Spleen (tissue), 11 donors: ENCODE measurements at regions not wholly inside any gene's neighbourhood (a gene's known extent, or its start where the extent isn't known, plus 50 kb on each side); places are given as distances from the start of the nearest gene placed in this dataset.

Source experiments
- DNase-seq: peaks from one replicate; pipeline ENCODE4 v3.0.0-alpha.2; 2020
- H3K27ac ChIP-seq, 8 donors: fragments of 200-600 bp; sonication (generic) in 7 of 8; 1 replicate in 4 of 8; 2 replicates in 4 of 8; pipeline versions ENCODE4 v1.5.0 to v1.8.0; 2016 to 2021; ENCODE audit warnings: inconsistent platforms in 4 of 8, mild to moderate bottlenecking in 4 of 8, moderate library complexity in 1 of 8
- H3K27me3 ChIP-seq, 7 donors: fragments of 200-600 bp; sonication (generic) in 6 of 7; replicated peaks in 1 of 7; 1 replicate in 4 of 7; 2 replicates in 3 of 7; pipeline versions ENCODE4 v1.5.0 to v1.8.0; 2016 to 2021; ENCODE audit warnings: inconsistent platforms in 3 of 7, mild to moderate bottlenecking in 1 of 7
- H3K36me3 ChIP-seq, 6 donors: fragments of 200-600 bp; sonication (generic) in 5 of 6; 1 replicate in 4 of 6; 2 replicates in 2 of 6; pipeline versions ENCODE4 v1.5.0 to v1.8.0; 2016 to 2021; ENCODE audit warnings: inconsistent platforms in 2 of 6
- H3K4me1 ChIP-seq, 6 donors: fragments of 200-600 bp; sonication (generic) in 5 of 6; 1 replicate in 3 of 6; 2 replicates in 3 of 6; pipeline versions ENCODE4 v1.5.0 to v1.8.0; 2016 to 2021; ENCODE audit warnings: inconsistent platforms in 3 of 6
- H3K4me3 ChIP-seq, 8 donors: fragments of 200-600 bp; sonication (generic) in 7 of 8; 1 replicate in 4 of 8; 2 replicates in 4 of 8; pipeline versions ENCODE4 v1.5.0 to v1.8.0; 2016 to 2021; ENCODE audit warnings: inconsistent platforms in 4 of 8, mild to moderate bottlenecking in 4 of 8, moderate library complexity in 2 of 8
- H3K9me3 ChIP-seq, 8 donors: fragments of 200-600 bp; sonication (generic) in 7 of 8; 1 replicate in 4 of 8; 2 replicates in 4 of 8; pipeline versions ENCODE4 v1.5.0 to v1.8.0; 2016 to 2021; ENCODE audit warnings: inconsistent platforms in 4 of 8
- CTCF ChIP-seq, 11 experiments: fragments of 200-600 bp in 7 of 11; fragments of 450-650 bp in 4 of 11; sonication (generic) in 4 of 11; IDR thresholded peaks in 8 of 11; conservative IDR thresholded peaks in 3 of 11; 1 replicate in 7 of 11; 2 replicates in 4 of 11; pipeline versions ENCODE4 v1.4.0 to v1.8.0; 2016 to 2021; ENCODE audit warnings: antibody characterized with exemption in 11 of 11, inconsistent platforms in 4 of 11, mild to moderate bottlenecking in 1 of 11
- POLR2A ChIP-seq, 3 donors: fragments of 450-650 bp; IDR thresholded peaks; one replicate each; pipeline ENCODE4 v1.5.1; 2017; ENCODE audit warnings: antibody characterized with exemption in 3 of 3, mild to moderate bottlenecking in 1 of 3
- POLR2AphosphoS5 ChIP-seq, 3 donors: sonication (generic); formaldehyde crosslinking; IDR thresholded peaks; one replicate each; pipeline ENCODE4 v1.5.1; 2017; ENCODE audit warnings: antibody characterized with exemption in 3 of 3
- WGBS, 5 donors: extraction: QIAGEN DNeasy Blood & Tissue Kit in 3 of 5; methylation state at CpG; one replicate each; pipeline versions ENCODE4 v1.1.5 to v1.1.7; 2013 to 2018; 5-methylcytosine and 5-hydroxymethylcytosine counted together
- intact Hi-C: fragments of 100-400 bp; cut with DNase I; formaldehyde crosslinking; loops from one replicate; pipeline ENCODE4 v1.15.0; 2023; ENCODE audit warnings: low total_unique reads
- donor health status: healthy with polysubstance abuse.
- donor health status: DM: no; HTN: no; CAD: no; lungs with moderate emphysema.
- donor health status: DM: no; HTN: no; CAD: no.
- donor health status: Bipolar disorder and iron deficiency.
- donor health status: healthy.
- donor health status: DM: no; HTN: no; CAD: no.
- donor health status: DM: yes; HTN: yes; CAD: no.

- Histone ChIP-seq H3K4me1 (peaks cover 0 to 4% (median 0%) of the 10 kb centered on the region in 6 donors), H3K36me3 (no peaks in the 10 kb centered on the region), H3K27me3 (no peaks in the 10 kb centered on the region), H3K4me3 (no peak overlapping the region), H3K9me3 (peaks cover 0 to 7% (median 3%) of the 10 kb centered on the region in 8 donors), H3K27ac (no peak overlapping the region)
- DNase-seq: no peak
- 54 to 62% (median 61%) methylated on average over 5 of the region's 5 CpGs for WGBS, 5 donors
- no peak for TF ChIP-seq POLR2A (IDR thresholded peaks at IDR 0.05)
- intact Hi-C loops: no loop called here
These were observed 110.2 kb upstream of the TRIB2 start for GRCh38 chr2:12606472-12607000.

GRCh38 chr2:12607971-12608370 lies 108.8 kb upstream of the TRIB2 start:
- peaks cover 0 to 7% (median 3%) of the 10 kb centered on the region in 8 donors for H3K9me3 ChIP-seq
- intact Hi-C loops: no loop called here
- no peak overlapping the region for H3K27ac ChIP-seq
- no peak overlapping the region for H3K4me3 ChIP-seq
- 83 to 95% (median 86%) methylated on average over 3 of the region's 3 CpGs for WGBS, 5 donors
- TF ChIP-seq POLR2A (IDR thresholded peaks at IDR 0.05) (no peak), CTCF (IDR thresholded peaks at IDR 0.05 in 8 of 11, conservative IDR thresholded peaks at IDR 0.05 in 3 of 11) (no peak), POLR2AphosphoS5 (IDR thresholded peaks at IDR 0.05) (no peak)
- DNase-seq: no peak
- no peaks in the 10 kb centered on the region for H3K27me3 ChIP-seq
- H3K4me1 ChIP-seq: peaks cover 0 to 8% (median under 1%) of the 10 kb centered on the region in 6 donors
- no peaks in the 10 kb centered on the region for H3K36me3 ChIP-seq

GRCh38 chr2:12610314-12610713 lies 106.4 kb upstream of the TRIB2 start:
- intact Hi-C loops: no loop called here
- no peaks in the 10 kb centered on the region for H3K36me3 ChIP-seq
- TF ChIP-seq POLR2AphosphoS5 (IDR thresholded peaks at IDR 0.05) (no peak), POLR2A (IDR thresholded peaks at IDR 0.05) (no peak), CTCF (IDR thresholded peaks at IDR 0.05 in 8 of 11, conservative IDR thresholded peaks at IDR 0.05 in 3 of 11) (no peak)
- peaks cover 0 to 12% (median 1%) of the 10 kb centered on the region in 6 donors for H3K4me1 ChIP-seq
- peaks cover 0 to 7% (median 3%) of the 10 kb centered on the region in 8 donors for H3K9me3 ChIP-seq
- H3K27ac ChIP-seq: no peak overlapping the region
- no peaks in the 10 kb centered on the region for H3K27me3 ChIP-seq
- DNase-seq: no peak
- no peak overlapping the region for H3K4me3 ChIP-seq

- peaks cover 0 to 7% (median 3%) of the 10 kb centered on the region in 8 donors for H3K9me3 ChIP-seq
- H3K36me3 ChIP-seq: no peaks in the 10 kb centered on the region
- WGBS, 5 donors: 76 to 83% (median 79%) methylated on average over 2 of the region's 2 CpGs
- TF ChIP-seq CTCF (IDR thresholded peaks at IDR 0.05 in 8 of 11, conservative IDR thresholded peaks at IDR 0.05 in 3 of 11) (no peak), POLR2A (IDR thresholded peaks at IDR 0.05) (no peak), POLR2AphosphoS5 (IDR thresholded peaks at IDR 0.05) (no peak)
- DNase-seq: no peak
- peaks cover 0 to 23% (median 8%) of the 10 kb centered on the region in 6 donors for H3K4me1 ChIP-seq
- H3K4me3 ChIP-seq: no peak overlapping the region
- intact Hi-C loops: no loop called here
- H3K27ac ChIP-seq: no peak overlapping the region
- H3K27me3 ChIP-seq: no peaks in the 10 kb centered on the region
These were observed 104.6 kb upstream of the TRIB2 start for GRCh38 chr2:12612168-12612567.

- DNase-seq: no peak
- Histone ChIP-seq H3K36me3 (no peaks in the 10 kb centered on the region), H3K4me3 (no peak overlapping the region), H3K27me3 (no peaks in the 10 kb centered on the region), H3K4me1 (peaks cover 0 to 28% (median 12%) of the 10 kb centered on the region in 6 donors), H3K27ac (no peak overlapping the region), H3K9me3 (peaks cover 0 to 7% (median 3%) of the 10 kb centered on the region in 8 donors)
- 63 to 78% (median 69%) methylated on average over 2 of the region's 2 CpGs for WGBS, 5 donors
- intact Hi-C loops: no loop called here
- TF ChIP-seq POLR2AphosphoS5 (IDR thresholded peaks at IDR 0.05): no peak
- no peak for TF ChIP-seq POLR2A (IDR thresholded peaks at IDR 0.05)
- no peak for TF ChIP-seq CTCF (IDR thresholded peaks at IDR 0.05 in 8 of 11, conservative IDR thresholded peaks at IDR 0.05 in 3 of 11)
These were observed 104.1 kb upstream of the TRIB2 start for GRCh38 chr2:12612671-12613070.
